Endometrium (tissue), 2 donors: ENCODE measurements at regions not wholly inside any gene's neighbourhood (a gene's known extent, or its start where the extent isn't known, plus 50 kb on each side); places are given as distances from the start of the nearest gene placed in this dataset.

Experiments used
- FAIRE-seq: peaks from 2 replicates; lab custom pipeline; 2012; peaks lifted over from hg19 to GRCh38; lab: Jason Lieb, UNC
- donor health status: control.
- donor health status: control.

DNA sequence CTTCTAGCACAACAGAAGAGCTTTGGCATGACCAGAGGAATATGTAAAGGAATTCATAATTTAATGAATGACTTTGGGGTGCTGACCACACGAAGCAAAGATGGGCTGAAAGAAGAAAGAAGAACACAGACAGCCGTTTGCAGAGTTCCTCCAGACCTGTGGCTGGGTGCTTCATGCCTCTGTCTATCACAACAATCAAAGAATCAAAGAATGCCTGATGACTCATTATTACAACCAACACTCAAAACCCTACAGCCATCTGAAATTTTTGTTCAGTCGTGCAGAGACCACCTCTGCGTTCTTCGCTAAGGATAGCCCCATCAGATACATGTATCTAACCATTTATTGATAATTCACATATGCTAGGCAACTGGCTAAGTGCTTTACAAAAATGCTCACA lies 129.0 kb upstream of the PRICKLE2 start:
- FAIRE-seq = no peak

DNA sequence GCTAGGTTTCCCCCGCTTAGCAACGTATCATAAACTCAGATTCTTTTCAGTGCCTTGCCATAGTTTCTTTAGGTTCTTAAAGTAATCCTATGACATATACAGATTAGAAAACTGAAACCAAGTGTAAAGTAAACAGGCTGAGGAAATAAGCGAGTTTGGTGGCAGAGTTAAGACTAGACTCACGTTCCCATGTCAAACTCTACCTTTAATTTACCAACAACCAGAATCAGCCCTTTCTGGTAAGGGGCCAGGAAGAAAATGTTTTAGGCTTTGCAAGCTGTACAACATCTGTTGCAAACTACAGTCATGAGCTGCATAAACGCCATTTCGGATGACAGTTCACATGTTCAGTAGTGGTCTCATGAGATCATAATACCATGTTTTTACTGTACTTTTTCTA lies 128.0 kb upstream of the PRICKLE2 start:
- no peak for FAIRE-seq

DNA sequence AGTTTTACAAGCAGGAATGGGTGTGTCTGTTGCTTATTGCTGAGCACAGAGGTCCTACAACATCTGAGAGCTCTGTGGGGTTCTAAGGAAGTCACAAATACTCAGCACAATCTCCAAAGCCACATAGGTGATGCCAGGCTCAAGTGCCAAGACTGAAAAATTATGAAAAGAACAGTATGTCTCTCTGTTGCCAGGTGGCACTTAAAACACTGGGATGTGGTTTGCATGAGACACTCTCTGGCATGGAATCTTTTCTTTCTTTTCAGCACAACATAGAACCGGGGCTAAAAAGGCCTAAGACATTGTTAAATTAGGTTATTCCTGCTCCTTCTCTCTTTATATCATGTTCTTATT lies 127.3 kb upstream of the PRICKLE2 start:
- no peak for FAIRE-seq

DNA sequence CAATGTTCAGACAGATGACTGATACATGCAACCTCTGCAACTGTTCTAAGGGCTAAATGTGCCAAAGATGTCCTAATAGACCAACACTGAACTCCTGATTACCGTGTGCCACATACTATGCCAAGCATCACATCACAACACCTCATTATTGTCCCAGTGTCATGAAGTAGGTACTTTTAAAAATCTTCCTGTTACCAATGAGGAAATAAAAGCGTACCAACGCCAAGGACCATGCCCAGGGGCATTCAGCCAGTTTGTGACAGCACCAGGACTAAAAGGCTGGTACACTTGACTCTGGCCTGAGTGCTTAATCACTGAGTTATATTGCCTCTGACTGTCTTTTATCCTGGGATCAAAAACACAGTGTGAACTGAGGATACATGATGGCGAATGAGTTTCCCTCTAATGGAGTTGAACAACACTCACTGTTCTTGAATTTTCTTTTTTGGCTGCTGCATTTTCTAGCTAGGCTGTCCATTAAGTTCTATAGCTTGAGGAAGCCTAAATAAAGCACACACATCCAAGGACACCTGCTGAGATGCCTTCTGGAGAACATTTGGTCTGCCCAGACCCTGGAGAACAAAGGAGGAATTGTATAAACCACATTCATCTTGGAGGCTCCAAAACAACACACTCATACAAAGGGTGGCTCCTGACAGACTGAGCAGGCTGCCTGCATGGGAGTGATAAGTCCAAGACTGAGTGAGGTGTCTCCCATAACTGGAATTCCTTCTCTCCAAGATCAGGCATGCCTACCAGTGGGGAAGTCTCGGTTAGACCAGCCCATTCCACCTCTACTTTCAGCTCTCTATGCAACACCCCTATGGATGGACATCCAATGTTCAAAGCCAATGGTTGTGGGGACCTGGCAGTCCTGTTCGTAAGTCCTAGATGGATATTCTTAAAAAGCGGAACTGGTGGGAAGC lies 126.7 kb upstream of the PRICKLE2 start:
- no peak for FAIRE-seq

DNA sequence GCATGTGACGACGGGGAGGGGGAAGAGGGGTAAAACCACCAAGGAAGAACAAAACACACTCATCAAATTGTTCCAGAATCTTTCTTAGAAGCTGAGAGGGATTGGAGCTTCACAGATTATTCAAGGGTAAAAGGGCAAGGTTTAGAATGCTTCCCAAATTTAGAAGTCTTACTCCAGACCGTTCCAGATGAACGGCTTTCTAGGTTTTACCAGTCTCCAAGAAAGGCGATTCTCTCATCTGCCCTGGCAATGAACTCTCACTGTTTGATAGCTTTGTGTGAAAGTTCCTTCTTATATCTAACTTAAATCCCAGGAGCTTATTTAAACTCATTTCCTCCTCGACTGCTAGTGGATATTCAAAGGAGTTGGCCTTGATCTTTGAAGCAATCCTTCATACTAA lies 124.3 kb upstream of the PRICKLE2 start:
- no peak for FAIRE-seq

DNA sequence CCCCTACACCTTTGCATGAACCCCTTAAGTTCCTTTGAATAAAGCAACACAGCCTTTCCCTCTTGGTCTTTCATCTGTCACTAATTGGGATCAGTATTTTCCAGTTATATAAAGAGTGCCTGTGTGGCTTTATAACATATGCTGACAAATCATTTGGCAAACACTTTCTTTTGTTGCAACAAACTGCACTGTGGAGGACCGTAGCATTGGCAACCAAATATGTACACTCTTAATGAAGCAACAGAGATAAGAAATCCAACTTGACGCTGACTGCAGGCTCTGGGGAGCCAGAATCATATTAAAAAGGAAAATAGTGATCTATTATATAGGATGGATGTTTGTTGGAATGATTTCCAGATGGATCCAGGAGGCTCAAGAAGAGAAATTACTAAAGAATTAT lies 120.1 kb upstream of the PRICKLE2 start:
- peak; percentile 37 for FAIRE-seq

DNA sequence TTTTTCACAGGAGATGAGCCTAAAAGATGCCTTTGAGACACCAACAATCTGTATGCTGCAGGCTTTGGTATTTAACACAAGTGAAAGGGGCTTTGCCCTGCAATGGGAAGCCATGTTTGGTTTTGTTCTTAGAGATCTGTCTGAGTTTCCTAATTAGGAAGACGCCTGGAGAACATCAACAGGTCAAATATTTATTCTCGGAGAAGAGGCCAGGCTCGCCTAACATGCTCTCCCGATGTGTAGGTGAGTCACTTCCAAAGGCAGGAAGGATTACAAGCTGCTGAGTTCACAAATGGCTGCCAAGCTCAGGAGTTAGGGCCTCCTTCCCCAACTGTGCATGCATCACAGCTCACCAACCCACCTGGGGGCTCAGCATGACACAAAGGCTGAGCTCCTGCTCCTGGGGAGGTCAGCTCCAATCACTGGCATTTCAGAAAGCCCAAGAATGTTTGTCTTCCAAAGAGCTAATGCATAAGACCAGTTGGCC lies 119.5 kb upstream of the PRICKLE2 start:
- FAIRE-seq = no peak

DNA sequence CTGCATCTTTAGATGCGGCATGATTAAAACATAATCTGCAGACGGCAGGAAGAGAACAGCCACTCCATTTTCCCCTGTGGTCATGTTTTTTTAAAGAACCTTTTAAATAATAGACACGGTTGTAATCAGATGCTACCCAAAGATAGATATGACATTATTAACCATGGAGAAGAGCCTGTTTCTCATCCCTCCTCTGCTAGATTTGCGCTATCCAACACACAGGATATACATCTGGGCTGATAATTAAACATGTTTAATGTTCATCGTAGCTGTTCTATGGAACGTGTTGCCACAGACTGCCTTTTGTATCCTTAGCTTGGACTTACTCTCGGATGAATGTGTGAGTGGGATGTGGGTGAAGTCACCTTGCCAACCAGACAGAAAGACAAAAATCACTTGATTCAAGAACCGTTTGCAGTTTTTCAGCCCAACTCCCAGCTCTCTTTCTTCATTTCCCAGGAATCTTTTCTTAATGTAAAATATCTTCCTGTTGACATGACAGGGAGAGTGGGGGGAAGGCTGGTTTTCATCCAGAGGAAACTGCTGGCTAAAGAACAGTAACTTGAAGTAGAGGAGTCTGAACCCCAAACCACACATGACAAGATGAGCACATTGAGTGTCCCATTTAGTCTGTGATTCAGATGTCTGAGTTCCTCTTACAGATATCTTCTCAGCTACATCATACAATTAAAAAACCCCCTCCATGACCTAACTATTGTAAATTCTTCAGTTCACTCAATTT lies 118.6 kb upstream of the PRICKLE2 start:
- no peak for FAIRE-seq

DNA sequence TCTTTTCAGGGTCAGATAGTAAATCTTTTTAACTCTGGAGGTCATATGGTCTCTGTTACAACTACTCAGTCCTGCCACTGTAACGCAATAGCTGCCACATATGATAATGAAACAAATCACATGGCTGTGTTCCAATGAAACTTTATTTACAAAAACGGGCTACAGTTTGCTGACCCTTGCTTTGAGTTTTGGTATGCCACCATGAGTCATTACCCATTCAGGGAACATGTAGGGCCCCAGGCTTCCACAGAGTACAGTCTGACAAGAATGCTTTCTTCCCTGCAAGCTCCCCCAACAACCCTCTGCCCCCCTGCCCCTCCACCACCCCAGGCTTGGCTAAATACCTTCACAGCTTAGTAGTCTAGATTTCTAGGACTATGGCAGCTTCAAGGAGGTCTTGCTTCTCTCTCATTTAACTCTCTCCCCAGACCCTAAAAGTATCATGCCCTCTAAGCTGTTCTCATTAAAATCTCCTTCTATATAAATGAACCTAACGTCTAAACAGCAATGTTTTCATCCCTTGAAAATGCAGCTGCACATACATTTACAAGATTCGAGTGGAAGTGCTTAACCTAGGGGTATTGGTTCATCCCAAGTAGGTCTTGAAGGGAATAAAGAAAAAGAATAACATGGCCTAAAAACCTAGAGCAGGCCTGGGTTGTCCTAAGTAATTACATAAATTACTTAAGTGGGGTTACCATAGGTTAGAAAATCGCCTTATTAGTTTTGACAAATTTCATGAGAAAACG lies 117.8 kb upstream of the PRICKLE2 start:
- FAIRE-seq = no peak

DNA sequence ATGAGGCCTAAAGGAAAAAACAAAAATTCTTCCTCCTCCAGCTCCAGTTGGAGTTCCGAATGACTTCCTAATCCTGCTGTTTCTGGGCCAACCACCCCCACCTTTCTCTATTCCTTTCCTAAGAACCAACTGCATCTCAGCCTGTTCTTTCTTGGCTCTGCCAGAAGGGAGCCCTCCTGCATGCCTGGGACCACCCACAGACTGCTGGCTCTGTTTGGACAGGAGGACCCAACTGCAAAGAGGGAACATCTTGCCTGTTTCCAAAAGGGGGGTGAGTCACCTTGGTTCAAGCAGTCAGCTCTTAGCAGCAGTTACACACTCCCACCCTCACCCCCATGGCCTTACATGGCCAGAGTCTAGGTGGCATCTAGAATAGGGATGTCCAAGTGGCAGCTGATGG lies 116.0 kb upstream of the PRICKLE2 start:
- no peak for FAIRE-seq

DNA sequence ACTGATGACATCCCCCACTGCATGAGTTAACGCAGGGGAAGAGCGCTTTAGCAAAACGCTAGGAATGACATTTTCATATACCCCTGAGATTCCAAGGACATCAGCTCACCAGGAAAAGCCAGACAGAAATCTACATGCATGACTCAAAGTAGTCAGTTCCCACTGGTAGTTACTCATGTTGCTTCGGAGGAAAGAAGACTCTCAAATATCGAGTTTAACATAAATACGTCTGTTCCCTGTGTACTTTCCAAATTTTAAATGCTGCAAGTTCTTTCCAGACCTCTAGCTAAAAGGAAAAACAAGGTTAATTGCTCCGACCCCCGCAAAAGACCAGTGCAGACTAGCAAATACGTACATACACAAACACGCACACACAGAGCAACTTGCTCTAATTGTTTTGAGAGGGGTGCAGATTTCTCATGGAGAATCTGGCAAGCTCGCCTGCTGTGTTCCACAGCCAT lies 115.4 kb upstream of the PRICKLE2 start:
- peak; percentile 88 for FAIRE-seq

DNA sequence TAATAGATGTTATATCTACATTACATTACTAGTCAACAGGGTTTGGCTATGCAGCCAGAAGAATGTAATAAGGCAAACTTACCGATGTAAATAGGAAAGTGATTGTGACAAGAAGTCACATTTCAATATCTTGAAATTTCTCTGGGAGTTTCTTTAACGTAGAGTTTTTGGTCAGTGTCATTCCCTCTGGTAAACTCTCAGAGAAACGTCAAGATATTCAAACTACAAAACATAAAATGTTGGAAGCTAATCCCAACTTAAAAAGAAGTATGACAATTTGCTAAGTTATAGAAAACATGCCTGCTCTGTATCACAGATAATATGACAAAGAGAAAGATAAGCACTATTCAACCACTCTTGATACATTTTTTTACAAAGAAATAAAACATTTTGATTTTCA lies 111.2 kb upstream of the PRICKLE2 start:
- FAIRE-seq = no peak

DNA sequence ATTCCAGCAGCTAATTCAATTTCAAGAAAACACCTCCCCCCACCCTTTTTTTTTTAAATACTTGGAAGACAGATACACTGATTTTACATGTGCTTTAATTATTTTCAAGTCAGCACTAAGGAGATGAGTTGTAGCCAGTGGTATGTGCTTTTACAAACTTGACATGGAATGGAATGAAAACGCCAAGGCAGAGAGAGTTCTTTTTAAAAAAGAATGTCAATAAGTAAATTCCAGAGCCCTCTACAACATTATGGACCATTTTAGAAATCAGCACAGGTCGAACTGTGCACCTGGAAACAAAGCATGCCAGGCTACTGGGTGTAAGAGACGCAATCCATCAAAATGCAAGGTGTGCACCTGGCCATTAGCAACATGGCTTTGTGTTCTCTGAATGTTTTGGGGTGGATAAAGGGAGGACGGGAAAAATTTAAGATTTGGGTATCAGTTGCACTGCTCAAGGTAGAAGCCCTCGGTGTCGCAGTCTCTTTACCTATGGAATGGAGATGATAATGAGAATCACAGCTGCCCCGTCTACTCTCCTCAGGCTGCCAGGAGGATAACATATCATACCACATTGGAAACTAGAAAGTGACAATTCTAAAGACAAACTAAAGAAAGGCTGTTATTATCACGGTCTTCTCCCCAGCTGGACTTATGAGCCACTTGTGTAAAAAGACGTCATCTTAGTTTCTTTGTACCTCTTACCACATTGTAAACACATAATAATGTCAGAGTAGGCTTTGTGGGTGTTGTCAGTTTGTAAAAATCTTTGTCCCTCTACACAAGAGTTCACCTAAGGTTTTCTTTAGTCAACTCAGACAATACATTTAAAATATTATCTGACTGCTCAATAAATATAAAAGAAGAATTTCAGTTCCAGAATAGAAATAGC lies 107.4 kb upstream of the PRICKLE2 start:
- peak; percentile 88 for FAIRE-seq

DNA sequence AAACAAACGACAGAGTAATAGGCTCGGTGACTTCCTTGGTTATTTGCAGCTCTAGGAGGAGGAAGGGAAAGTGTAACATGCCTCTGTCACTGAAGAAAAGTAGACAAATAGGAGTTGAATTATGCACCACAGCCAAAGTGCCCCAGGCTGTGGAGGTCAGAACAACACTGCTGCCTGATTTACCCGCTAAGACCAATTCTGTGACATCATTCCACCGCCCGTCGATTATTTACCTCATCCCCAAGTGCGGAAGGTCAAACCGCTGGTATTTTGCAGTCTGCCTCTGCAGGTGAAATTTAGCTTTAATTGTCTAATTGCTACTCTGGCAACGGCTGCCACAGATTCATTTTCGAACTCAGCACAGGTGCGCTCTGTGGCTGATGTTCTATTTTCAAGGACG lies 106.3 kb upstream of the PRICKLE2 start:
- no peak for FAIRE-seq

DNA sequence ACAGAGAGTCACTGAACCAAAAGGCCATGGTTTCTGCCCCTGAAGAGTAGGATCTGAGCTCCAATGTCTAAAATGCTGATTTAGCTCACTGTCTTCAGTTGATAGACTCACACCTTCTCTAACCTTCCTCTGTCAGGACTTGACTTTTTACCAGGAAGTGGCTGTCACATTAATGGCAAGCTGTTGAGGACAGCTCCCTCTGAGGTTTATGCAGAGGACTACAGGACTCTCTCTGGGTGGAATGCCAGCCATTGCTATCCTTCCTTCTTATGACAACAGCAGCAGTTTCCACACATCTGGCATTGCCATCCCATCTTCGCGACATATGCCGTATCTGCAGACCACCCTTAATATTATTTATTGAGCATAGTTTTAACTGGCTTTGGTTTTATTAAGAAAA lies 103.8 kb upstream of the PRICKLE2 start:
- no peak for FAIRE-seq

DNA sequence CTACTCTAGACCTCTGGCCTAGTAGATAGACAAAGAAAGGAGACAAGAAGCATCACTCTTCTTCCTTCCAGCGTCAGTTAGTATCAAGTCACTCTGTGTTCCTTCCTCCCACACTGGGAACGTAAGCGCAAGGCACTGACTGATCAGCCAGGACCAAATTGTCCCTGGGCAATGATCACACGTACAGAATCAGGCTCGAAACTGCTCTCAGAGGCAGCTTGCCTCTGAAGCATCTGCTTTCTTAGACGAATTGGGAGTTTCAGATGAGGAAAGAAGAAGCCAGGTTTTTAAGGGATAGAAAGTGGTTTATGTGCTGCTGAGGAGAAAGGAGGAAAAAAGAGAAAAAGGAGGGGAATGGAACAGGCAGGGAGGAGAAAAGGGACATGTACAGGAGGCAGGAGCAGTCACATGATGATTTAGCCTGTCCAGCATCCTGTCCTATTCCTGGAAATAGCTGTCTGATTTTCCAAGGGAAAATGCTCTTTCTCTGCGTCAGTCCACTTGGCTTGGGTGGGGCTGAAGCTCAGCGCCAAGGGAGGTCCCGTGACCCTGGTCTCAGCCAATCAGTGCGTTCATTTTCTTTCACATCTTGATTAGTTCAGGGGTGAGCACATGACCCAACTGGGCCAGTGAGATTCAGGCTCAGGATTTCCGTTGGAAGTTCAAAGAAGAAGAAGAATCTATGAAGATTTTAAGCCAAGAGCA lies 102.0 kb upstream of the PRICKLE2 start:
- peak; percentile 82 for FAIRE-seq

DNA sequence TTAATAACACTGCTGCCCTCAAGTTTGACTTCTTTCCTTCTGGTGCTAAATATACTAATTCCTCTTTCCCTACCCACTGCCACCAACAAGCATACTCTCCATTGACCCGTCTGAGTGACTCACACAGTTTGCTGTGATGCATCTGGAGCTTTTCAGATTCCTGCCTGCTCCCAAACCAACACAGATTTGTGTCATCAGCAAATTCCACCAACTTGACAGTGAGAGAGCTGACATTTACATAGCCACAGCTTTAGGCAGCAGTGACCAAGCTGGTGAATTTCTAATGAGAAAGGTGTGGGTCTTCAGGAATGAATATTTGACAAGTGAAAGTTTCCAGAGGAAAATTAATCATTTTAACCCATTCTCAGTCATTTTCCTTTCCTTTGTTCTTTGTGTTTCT lies 96.5 kb upstream of the PRICKLE2 start:
- FAIRE-seq = no peak

DNA sequence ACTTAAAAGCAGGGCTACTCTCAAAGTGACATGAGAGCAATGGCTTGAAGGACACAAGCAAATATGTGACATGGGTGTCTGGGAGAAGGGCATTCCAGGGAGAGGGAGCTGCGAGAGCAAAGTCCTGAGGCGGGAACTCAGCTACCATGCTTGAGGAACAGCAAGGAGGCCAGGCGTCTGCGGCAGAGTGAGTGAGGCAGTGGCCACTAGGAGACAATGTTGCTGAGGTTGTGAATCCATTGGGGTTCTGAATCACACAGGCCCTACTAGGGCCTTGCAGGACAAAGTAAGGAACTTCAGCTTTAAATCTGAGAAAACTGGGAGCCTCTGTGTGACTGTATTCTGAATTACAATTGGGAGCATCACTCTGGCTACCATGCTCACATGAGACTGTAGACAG lies 94.1 kb upstream of the PRICKLE2 start:
- no peak for FAIRE-seq

DNA sequence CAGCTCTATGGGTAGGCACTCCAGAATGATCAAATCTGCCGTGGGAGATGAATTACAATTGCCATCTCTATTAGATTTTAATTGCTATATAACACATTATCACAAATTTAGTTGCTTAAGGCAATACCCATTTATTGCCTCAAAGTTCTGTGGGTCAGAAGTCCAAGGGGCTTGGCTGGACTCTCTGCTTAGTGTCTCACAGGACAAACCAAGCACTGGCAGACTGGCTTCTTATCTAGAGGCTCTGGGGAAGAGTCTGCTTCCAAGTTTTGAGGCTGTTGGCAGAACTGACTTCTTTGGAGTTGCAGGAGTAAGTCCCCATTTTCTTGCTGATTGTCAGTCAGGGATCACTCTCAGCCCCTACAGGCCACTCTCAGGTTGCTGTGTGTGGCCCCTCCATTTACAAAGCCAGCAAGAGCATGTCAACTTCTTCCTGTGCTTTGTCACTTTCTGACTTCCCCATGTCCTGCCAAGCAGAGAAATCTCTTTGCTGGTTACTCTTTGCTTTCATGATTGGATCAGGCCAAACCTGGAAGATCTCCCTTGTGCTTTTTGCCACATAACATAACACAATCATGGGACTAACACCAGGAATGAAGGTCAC lies 93.5 kb upstream of the PRICKLE2 start:
- FAIRE-seq = no peak

DNA sequence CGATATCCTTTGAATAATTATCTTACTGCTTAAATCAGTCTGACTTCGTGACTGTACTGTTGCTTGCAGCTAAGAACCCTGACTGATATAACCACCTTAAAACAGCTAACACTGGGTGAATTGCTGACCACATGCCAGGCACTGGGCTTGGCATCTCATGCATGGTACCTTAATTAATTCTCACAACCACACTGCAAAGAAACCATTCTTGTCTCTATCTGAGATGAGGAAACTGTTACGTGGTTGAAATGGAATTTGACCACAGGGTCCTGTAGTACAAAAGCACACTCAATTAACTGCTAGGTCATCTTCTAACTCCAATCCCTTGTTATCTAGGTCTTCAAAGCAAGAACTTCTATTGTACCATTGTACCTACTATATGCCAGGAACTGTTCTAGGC lies 92.7 kb upstream of the PRICKLE2 start:
- FAIRE-seq = no peak

DNA sequence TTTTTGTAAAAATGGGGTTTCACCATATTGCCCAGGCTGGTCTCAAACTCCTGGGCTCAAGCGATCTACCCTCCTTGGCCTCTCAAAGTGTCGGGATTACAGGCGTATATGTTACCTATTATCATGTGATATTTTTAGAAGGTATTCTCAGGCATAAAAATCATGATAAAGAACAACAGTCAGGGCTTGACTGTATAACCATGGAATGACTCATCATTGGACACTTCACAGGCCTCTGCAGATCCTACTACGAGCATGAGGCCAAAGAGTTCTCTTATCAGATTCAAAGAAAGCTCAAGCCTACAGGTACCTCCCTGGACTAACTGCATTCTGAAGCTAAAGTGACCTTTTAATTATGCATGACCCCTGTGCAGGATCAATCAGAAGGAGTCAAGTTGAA lies 91.7 kb upstream of the PRICKLE2 start:
- no peak for FAIRE-seq
